ENCODE measurements at regions not wholly inside any gene's neighbourhood (a gene's known extent, or its start where the extent isn't known, plus 50 kb on each side); places are given as distances from the start of the nearest gene placed in this dataset.

- peak; percentile 6 to 78 for DNase-seq
Measured at GRCh38 chr11:115042002-115042401, 363.7 kb downstream of the NXPE2 start.

- DNase-seq: no peak
Measured at GRCh38 chr11:115047631-115048030, 369.3 kb downstream of the NXPE2 start.

DNA sequence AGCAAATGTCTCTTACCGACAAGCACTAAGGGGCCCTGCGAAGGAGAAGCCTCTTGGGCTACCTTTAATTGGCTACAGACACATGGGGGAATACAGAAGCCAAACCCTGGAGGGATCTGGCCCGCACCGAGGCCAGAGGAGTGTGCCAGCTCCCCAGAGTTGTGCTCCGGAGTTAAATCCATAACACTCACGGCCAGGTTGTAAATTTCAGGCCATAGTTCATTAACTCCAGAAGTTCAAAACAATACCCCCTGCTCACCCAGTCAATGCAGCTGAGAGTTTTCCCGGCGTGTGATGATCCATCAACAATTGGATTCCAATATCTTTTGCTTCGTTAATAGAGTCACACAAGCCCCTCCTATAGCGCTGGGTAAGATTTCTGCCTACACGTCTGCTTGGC is 371.5 kb downstream of the NXPE2 start:
- DNase-seq: peak; percentile 64 to 83

GRCh38 chr11:115050756-115051155 is 372.4 kb downstream of the NXPE2 start:
- no peak for DNase-seq

DNA sequence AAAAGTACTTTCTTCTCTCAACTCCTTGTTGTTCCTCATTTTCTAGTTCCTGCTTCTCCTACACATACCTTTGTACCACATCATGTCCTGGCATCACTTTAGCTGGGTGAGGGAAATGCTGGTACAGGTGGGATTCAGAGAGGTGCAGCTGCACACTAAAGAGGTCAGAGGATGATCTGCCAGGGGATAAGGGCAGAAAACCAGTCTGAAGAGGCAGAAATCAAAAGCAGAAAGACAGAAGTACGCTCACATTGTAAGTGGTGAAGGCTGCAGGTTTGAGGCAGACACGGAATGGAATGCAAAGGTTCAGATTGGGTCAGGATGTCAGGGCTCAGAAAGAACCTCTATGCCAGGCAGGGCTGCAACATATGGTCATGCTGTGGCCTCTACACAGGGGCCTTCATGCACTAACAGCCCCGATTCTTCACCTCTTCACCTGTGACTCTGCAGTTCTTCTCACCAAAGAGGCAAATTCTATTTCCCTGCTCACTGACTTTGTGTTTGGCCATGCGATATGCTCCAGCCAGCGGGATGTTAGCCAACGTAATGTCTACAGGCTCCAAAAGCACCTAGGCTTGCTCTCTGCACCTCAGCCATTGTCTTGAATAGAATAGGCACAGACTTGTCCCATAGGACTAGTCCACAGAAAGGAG is 373.7 kb downstream of the NXPE2 start:
- no peak for DNase-seq

GRCh38 chr11:115052601-115053000 is 374.3 kb downstream of the NXPE2 start:
- DNase-seq: peak in 1 of 2 experiments; percentile 26

- peak; percentile 69 to 89 for DNase-seq
Measured at GRCh38 chr11:115054570-115055538, 376.5 kb downstream of the NXPE2 start.

GRCh38 chr11:115056514-115056913 is 378.2 kb downstream of the NXPE2 start:
- DNase-seq: no peak

GRCh38 chr11:115060840-115061239 is 382.5 kb downstream of the NXPE2 start:
- DNase-seq: peak in 1 of 2 experiments; percentile 26

DNA sequence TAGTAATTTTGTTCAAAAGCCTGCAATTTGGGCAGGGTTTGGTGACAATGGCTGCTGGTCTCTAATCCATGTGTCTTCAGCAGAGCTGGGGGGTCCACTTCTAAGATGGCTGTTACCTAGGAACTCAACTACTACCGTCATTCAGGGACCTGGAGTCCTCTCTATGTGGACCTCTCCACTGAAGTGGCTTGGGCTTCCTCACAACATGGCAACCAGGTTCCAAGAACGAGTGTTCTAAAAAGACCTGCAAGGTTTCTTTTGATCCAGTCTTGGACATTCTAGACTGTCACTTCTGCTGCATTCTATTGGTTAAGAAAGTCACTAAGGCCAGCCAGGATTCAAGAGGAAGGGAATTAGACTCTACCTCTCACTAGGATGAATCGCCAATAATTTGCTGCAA is 387.0 kb downstream of the NXPE2 start:
- DNase-seq: no peak

DNA sequence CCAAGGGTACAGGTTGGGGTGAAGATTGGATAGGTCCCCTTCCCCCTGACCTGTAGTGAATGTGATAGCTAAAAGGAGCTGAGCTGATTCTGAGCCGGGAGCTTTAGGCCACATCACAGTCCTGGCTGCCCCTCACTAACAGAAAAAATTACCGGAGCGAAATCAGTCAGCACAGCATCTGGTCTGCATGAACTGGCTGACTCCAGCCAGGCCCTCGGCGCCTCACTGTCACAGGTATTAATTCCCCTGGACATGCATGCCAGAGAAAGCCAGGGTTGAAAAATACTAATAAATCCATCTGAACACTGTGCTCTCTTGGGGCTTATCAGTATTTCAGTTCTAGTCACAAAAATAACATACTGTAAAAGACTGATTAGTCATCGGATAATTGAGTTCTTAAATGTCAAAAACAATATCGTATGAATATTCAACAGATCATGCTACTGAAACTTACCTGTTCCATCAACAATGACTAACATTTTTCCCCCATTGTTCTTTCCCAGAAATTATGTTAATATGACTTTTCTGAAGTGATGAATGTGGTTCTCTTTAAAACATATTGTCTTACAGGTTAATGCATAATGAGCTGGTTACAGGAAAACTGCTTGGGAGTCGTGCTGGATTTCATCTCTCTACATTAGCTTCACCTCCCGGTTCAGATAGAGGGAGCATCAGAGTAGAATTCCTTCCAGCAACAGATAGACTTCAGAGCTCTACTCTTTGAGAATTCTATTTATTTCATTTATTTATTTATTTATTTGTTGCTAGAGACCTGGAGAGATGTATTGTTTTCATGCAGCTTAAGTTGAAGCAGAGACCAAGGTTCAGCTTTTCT is 387.7 kb downstream of the NXPE2 start:
- no peak for DNase-seq

DNA sequence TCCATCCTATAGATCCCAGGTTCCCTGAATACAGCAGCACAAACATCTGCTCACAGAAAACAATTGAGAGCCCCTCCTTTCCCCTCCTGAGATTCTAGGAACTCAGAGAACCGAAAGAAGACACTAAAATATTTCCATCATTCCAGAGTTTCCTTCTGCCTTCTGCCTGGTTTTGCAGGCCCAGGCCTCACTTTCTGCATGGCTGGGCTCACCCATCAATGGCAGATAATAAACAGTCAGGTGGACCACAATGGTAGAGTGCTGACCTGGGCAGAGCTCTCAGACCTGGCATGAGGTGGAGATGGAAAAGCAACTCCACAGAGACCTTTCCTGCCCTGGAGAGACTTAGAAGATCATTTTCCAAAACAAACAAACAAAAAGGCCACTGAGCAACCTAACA is 389.1 kb downstream of the NXPE2 start:
- DNase-seq: no peak

GRCh38 chr11:115067900-115068530 is 389.7 kb downstream of the NXPE2 start:
- peak in 1 of 2 experiments; percentile 60 for DNase-seq

- DNase-seq: no peak
Measured at GRCh38 chr11:115069599-115069998, 391.3 kb downstream of the NXPE2 start.

DNA sequence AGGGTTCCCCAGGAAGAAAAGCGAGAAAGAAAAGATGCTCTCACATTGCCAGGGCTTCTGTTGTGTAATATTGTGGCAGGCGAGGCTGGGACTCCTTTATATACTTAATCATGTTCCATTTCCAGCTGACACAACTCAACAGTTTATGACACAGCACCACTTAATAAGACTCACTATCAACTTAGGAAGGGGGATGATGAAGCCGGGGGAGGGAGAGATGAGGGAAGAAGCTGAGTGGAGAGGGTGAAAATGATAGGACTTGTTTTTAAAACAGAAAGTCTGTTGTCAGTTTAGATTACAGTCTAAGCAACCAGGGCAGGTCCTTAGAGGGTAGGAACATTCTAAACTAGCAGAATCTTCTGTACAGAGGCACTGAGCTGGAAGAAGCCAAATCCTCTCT is 397.0 kb downstream of the NXPE2 start:
- no peak for DNase-seq

- DNase-seq: no peak
Measured at GRCh38 chr11:115077740-115078139, 399.4 kb downstream of the NXPE2 start.

GRCh38 chr11:115078461-115079438 is 400.4 kb downstream of the NXPE2 start:
- DNase-seq: no peak

DNA sequence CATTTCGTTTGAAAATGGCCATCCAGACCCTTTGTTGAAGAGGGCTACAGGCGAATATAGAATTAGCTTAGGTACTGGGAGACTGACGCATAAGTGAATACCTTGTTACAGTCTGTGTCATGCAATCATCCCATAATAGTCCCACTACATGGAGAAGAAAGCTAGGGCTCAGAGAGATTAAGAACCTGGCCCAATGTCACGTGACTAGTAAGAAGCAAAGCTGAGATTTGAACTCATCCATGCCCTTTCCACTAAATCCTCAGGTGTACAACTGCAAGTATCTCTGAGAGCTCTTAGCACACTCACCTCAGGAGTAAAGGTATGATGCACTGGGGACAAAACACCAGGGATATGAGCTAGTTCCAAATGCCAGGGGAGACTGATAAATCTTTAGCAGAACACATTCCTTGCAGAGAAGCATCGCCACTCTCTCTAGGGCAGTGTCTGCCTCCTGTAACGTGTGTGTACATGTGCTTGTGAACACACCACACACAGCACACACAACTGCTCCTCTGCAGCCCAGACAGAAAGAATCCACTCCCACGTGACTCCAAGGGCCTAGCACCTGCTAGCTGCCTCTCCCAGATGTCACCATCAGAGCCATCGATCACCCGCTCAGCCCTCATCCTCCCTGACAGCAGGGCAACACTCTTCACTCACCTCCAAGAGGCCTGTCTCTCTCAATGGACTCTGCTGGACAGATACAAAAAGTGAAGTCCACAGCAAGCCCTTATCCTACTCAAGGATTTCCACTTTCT is 402.8 kb downstream of the NXPE2 start:
- no peak for DNase-seq

DNA sequence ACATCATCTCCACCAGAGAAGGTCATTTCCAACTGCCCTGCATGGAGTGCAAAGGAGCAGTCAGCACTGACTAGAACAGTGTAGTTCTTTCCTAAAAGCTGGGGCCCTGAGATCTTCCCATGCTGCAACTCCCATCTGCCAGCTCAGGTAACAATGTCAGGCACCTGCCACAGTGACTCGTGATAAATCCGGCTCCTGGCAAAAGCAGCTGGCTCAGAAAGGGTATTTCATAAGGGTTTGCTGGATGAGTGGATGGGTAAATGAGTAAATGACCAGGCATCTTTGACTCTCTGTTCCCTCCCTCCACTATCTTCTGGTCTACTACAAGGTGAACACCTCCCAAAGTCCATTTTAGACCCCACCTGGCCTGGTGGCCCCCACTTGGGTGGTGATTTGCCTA is 403.6 kb downstream of the NXPE2 start:
- DNase-seq: no peak

GRCh38 chr11:115083144-115083806 is 404.9 kb downstream of the NXPE2 start:
- no peak for DNase-seq

Data from NCI-H446 (cell line).